HG03571 (cell line): ENCODE measurements at regions not wholly inside any gene's neighbourhood (a gene's known extent, or its start where the extent isn't known, plus 50 kb on each side); places are given as distances from the start of the nearest gene placed in this dataset.
"Not testable (repeated sequence)": the region's sequence is repeated elsewhere in the genome, so short reads cannot be mapped to it uniquely, and the experiment has no call there.

ENCODE experiments used
- ATAC-seq: cut with Tn5 transposase; IDR thresholded peaks from one replicate; pipeline ENCODE4 v1.9.1; 2021; ENCODE audit not compliant: unreplicated experiment

DNA sequence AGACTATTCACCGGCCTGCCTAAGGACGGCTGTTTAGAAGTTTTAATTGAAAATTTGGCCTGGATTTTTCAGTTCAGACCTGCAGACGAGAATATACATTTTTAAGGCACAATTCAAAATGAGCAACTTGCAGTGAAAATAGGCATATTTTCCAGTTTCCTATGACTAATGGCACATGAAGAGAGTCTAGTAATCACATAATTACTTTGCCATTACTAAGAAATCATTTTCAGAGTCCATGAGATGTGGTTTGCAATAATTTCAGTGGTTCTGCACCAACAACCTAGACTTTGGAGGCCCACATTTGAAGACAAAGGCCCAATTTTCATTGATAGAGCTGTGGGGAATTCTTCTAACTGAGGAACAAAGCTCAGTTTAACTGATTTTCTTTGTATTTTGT is 205.3 kb downstream of the SOX2 start:
- ATAC-seq: no peak

DNA sequence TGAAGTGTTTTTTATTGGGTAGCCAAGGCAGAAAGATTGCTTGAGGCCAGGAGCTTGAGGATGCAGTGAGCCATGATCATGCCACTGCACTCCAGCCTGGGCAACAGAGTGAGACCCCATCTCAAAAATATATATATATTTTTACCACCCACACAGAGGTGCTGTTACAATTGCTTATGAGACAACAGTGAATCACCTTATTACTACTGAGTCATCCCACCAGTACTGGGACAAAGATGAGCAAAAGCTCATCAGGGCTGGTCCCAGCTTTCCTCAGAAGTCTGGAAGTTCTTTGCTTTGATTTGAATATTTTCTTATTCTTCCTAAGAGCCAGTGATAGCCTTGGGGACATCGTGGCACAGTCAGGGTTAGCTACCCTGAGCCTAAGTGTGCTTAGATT is 207.7 kb downstream of the SOX2 start:
- no peak for ATAC-seq

DNA sequence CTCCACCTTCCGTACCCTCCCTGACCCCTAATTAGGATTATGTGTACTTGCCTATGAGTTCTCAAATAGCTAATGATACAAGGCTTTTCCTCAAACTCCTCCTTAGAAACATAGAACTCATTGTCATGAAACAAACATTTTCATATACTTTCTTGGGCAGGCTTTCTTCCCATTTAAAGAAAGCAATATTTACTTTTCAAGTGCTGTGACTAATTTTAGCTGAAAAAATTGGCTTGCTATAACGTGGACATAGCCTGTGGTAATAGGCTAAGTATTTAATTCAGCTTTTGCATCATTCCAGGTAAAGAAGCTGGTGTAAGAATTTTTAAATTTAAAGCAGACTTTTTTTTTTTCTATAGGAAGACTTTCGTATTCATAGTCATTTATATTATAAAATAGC is 208.7 kb downstream of the SOX2 start:
- no peak for ATAC-seq

DNA sequence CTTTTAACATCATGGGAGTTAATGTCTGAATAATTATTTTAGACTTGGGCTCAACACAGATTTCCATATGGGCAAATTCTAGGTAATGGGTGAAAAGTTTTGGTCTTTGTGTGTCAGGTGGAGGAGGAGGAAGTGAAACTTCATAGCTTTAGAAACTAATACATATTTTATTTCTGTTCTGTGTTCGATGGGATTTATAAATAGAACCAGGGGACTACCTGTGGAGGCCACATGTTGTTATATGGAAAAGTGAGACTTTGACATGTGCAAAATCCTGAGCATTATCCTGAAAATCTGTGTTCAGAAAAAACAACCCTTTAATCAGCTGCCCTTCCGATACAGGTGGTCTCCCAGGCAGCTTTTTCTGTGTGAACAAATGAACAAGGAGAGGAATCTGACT is 209.5 kb downstream of the SOX2 start:
- ATAC-seq: peak; percentile 97

DNA sequence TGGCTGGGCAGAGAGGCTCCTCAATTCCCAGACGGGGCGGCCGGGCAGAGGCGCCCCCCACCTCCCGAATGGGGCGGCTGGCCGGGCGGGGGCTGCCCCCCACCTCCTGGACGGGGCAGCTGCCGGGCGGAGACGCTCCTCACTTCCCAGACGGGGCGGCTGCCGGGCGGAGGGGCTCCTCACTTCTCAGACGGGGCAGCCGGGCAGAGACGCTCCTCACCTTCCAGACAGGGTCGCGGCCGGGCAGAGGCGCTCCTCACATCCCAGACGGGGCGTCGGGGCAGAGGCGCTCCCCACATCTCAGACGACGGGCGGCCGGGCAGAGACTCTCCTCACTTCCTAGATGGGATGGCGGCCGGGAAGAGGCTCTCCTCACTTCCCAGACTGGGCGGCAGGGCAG is 214.1 kb downstream of the SOX2 start:
- ATAC-seq: not testable (repeated sequence)

DNA sequence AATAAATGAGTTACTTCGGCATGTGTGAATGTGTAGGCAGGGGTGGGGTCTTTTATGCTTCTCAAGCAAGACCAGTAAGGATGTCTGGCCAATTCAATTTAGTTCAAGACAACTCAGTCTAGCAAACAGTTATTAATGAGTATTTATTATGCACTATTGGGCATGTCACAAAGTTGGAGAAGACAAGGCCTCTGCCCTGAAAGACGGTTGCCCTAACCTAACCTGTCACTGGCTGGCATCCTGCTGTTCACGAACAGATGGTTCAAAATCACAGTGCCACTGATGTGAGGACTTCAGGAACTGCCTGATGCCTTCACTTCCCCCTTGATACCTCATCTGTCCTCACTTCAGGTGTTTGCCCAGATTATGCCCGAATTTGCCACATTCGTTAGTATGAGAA is 217.8 kb downstream of the SOX2 start:
- ATAC-seq: no peak

DNA sequence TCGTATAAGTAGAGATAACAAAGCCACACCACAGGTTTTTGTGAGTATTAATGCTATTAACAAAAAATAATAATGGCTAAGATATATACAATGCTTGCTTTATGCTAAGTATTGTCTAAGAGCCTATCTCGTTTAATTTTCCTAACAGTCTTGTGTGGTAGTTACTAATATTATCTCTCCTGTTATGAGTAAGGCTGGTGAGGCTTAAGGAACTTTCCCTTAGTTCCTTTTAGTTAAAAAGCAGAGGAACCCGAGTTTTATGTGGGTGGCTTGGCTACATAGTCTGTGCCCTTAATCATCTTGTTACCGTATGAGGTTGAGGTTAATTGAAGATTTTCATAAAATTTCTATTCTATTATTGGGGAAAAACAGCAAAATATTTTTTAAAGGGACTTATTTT is 218.4 kb downstream of the SOX2 start:
- no peak for ATAC-seq

DNA sequence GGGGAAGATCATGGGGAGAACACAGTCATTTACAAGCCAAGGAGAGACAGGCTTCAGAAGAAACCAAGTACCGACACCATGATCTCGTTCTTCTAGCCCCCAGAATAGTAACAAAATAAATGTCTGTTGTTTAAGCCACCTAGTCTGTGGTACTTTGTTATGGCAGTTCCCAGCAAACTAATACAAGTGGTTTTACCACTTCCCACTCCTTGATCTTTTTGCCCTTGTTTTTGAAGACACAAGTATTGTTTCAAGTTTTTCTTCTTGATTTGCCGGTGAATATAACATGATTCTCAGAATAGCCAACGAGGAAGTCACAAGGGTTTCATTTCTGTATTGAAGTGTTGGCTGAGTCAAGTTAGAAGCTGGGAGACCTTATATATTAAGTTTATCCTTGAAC is 220.3 kb downstream of the SOX2 start:
- no peak for ATAC-seq

DNA sequence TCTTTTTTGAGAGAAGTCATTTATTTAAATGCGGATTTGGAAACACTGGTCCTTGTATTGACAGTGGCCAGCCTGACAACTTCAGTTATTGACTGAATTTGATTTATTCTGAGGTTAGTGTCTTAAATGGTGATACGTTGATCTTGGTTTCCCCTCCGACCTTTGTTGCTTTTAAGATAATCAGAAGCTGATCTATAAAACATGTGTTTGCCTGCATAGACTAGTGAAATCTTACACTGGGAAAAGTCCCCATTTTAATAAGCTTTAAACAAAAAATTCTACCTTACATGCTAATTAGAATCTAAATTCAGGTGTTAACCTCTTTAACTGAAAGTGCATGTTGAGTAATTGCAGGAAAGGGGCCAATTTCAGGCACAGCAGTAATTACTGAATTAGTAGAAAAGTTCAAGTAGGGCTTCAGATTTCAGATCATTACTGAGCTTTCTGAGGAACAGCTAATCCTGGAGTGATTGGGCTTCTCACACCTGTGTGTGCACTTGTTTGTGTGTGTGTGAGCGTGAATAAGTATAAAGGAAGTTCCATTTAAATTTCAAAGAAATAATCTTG is 221.4 kb downstream of the SOX2 start:
- ATAC-seq: no peak

DNA sequence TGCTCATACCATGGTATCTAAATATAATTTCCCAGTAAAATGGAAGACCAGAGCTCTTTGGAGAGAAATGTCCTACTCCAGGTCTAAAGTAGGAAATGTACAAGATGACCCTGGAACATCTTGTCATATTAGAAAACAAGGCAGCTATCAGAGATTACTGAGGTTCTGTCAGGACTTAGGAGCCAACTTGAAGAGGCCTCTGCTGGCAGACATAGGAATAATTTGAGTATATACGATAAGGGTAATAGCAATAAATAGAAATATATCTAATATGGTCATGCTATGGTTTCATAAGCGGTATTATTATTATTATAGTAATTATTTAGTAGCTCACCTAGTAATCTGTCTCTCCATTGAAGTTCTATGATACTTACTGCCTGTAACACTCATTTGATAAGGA is 224.2 kb downstream of the SOX2 start:
- no peak for ATAC-seq

DNA sequence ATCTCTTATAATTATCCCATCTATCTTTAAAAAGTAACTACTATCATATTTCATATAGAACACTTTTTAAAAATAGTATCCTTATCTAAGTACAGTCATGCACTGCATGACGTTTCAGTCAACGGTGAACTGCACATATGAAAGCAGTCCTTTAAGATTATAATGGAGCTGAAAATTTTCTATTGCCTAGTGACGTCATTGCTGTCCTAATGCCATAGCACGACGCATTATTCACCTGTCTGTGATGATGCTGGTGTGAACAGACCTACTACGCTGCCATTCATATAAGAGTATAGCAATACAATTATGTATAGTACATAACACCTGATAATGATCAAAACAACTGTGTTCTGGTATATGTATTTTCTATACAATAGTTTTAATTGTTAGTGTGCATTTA is 225.0 kb downstream of the SOX2 start:
- ATAC-seq: no peak

DNA sequence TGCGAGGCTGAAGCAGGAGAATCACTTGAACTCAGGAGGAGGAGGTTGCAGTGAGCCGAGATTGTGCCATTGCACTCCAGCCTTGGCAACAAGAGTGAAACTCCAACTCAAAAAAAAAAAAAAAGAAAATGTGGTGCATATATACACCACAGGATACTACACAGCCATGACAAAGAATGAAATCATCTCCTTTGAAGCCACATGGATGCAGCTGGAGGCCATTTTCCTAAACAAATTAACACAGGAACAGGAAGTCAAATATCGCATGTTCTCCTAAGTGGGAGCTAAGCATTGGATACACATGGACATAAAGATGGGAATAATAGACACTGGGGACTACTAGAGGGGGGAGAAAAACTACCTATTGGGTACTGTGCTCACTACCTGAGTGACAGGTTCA is 226.9 kb downstream of the SOX2 start:
- not testable (repeated sequence) for ATAC-seq

DNA sequence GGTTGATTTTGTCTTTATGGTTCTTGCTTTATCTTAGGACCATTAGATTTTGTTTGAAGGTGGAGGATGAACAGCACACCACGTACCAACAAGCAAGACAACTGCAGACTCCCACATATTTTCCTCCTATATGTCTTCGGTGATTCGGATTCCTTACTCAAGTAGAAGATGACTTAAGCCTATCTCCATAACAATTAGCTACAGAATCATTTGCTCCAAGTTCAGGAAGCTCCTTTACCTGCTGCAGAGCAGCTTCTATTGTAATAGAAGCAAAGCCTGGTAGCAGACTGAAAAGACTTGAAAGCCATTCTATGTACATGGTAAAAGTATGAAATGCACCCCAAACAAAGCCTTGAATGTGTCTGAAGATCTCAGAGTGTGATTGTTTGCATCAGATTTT is 229.0 kb downstream of the SOX2 start:
- ATAC-seq: no peak

DNA sequence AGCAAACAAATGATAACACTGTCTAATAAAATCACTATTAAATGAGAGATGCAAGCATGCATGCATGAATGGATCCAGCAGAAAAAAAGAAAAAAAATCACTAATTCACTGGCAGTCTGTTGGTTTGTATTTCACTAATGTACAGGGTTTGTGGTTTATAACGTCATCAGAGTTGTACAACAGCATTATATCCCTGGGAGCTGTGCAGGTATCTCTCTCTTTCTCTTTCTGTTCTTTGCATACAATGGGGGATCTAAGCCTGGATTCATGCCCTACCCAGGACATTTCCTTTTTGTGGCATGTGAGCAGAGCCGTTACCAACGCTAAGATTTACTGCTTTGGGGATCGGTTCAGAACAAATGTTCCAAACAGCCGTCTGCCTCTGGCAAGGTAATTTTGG is 229.5 kb downstream of the SOX2 start:
- no peak for ATAC-seq

DNA sequence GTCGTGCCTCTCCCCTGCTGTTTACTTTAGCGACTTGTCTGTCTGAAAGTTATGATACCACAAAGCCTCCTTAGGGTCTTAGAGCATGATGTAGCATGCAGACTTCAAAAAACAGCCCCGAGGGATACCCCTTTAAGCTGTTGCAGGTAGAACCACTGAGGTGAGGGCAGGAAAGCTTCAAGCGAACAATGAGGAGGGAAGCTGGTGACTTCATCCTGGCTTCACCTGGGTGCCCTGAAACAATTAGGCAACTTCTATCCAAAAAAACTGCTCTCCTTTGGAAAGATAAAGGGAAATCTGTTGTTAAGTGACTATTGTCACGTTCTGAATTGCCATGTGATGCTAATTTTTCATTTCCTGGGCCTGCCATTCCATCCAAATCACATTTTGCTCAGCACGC is 231.6 kb downstream of the SOX2 start:
- ATAC-seq: no peak

DNA sequence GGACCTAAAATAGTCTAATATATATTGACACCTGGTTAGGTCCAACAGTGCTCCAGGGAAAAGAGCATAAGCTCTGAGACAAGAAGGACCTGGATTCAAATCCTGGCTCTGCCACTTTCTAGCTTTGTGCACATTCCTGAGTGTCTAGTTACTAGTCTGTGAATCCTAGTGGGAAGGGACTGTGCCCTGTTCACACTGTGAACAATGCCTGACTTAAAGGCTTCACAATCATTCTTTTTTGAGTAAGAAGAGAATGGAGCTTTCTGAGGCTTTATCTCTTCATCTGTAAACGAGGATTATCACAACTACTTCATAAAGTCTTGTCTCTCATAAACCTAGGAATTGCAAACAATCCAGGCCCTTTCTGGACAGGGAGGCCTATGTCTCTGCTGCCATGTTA is 235.9 kb downstream of the SOX2 start:
- no peak for ATAC-seq

DNA sequence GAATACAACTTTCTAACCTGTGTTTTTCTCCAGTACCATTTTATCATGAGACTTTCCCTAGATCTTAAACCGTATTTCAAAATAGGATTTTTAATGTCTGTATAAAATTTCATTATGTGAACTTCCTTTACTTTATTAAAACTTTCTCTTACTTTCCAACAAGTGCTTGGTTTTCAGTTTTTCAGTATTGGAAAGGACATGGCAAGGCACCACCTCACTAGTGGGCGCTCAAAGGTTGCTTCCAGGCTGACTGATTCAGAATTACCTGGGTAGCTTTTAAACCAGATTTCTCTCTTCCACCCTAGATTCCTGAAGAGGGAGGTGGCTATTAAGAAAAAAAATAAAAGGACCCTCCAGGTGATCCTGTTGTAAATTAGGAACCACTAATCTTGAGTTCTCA is 236.6 kb downstream of the SOX2 start:
- ATAC-seq: no peak

DNA sequence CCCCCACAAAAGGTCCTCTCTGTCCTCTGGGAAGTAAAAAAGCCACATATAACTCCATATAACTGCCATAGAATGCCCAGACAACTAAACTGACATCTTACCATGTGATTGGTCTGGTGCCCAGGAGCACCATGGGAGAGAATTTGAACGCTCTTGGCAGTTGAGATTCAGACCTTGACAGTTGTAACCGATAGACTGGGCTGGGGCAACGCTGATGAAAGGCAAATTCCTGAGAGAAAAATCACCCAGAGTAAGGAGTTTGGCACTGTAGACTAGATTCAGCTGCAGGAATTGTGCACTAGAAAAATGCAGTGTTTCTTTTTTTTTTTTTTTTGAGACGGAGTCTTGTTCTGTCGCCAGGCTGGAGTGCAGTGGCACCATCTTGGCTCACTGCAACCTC is 240.5 kb downstream of the SOX2 start:
- ATAC-seq: no peak

DNA sequence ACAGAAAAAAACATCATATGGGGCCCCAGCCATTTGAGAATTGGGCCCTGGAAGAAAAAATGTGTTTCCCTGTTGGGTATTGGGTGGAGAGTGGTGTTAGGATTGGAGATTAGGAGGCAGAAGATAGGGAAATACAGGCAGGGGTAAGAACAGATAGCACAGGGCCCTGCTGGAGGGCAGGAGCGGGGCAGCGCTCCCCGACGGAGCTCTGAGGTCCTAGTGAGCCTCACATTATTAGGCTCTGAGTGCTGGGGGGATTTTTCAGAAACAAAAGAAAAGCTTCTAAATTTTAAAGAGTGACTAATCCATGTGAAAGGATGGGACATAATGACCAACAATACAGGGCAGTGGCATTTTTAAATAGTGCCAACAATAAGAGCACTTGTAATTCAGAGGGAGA is 241.2 kb downstream of the SOX2 start:
- ATAC-seq: no peak

DNA sequence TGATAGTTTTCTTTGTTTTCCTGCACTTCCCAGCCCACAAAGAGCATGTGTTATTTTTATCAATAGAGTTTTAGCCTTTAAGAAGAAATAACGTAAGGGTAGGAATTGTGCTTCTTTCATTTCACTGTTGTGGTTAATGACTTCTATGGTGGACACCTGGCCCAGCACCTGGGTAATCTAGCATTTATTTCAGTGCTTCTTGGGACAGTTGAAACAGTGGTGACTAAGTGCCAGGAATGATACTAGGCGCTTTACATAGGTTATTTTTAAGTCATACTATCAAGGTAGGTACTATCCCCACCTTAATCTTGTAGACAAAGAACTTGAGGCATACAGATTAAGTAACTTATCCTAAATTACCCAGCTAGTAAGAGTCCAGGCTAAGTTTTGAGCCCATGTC is 243.8 kb downstream of the SOX2 start:
- no peak for ATAC-seq

DNA sequence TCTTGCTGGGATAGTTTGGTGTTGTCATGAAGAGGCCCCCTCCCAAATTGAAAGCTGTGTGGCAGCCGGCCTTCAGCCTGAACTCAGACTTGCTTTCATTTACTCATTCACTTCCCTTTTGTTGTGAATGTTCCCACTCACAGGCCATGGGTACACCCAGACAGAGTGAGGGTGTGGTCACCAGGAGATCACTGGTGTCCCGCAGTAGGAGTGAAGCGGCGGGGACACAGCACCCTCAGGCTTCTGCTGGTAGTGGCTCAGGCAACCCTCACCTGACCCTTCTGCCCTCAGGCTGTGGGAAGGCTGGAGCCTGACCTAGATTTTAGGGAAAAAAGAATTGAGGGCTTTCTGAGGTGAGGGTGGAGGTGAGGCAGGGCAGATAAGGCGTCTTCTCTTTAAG is 244.4 kb downstream of the SOX2 start:
- no peak for ATAC-seq

DNA sequence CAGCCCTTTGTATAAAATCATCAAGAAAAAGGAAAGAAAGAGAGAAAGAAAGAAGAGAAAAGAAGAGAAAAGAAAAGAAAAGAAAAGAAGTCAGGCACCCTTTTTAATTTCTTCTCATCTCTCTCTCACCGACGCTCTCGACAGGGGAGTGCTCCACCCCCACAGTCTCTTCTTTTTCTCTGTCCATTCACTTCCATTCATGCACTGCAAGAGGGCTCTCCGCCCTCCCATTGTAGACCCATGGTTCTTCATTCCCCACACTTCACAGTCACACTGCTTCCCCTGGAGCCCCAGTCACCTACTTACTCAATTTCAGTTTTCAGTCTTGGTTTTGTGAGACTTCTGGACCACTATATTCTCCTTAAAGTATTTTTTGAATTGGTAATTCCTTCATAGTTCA is 254.7 kb downstream of the SOX2 start:
- no peak for ATAC-seq

DNA sequence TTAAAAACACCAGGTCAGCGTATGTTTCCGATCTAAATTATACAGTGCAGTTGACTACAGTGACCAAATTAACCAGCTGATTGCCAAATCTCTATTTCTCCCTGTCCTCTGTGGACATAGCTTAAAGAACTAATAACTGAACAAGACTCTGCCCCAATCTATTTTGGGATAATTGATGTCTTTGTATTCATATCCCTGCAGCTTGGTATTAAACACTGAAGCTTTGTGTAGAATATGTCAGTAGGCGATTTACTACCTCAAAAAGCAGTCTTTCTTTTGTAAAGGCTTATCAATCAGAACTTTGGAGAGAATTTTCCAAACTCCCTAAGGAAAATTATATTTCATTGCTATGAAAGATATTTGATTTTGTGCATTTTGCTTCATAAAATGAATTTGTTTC is 258.2 kb downstream of the SOX2 start:
- no peak for ATAC-seq

DNA sequence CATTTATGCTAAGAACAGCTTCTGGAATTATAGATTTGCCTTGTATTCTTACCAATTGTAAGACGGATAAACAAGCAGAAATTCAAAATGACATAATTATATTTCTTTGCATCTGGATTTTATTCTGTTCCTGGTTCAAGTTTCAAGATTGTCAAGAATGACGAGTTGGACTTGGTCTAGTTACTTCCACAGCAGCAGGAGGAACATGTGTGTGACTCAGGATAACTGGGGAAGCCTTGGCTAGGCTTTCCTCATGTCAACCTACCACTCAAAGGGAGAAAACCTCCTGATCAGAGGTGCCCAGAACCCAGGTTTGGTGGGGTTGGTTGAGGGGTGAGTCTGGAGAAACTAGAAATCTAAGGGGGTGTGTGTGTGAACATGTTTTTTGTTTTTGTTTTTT is 259.7 kb downstream of the SOX2 start:
- ATAC-seq: no peak
